ENCODE measurements at regions not wholly inside any gene's neighbourhood (a gene's known extent, or its start where the extent isn't known, plus 50 kb on each side); places are given as distances from the start of the nearest gene placed in this dataset.
A peak's percentile ranks its signal among the peaks of the same experiment; 100 is the strongest.

DNA sequence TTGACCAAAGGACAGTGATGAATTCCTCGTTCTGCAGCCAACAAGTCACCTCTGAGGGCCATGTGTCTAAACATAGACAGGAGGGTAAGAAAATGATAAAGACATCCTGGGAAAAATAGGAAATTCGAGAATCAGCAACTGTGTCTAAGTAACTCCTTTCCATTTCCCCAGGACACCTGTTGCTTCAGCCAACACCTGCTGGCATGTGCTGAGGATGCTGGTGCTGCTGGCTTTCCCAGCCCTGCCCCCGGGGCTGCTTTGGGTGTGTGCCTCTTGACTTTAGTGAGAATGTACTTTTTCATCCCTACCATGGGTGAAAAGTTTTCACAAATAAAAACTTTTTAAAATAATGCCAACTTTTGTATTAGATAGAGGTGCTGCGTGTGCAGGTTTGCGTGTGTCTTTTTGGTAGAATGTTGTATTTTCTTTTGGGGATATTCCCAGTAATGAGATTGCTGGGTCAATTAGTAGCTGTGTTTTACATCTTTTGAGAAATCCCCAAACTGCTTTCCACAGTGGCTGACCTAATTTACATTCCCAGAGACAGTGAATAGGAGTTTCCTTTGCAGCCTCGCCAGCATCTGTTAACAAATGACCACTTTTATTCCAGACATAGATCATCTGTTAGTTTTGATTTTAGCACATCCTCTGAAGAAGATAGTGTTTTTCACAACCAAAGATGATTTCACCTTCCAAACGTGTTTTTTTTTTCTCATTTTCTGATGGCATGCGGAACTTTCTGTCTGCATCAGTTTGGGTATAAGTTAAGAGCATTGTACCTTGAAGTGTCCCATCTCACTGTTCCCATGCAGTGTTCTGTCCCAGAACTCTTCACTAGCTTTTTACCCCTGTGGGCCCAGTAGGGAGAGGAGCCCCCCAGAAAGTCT, 104.2 kb upstream of the ACBD5 start:
- peak overlapping the region; percentile 76 for H2AFZ ChIP-seq (ENCODE audit: control insufficient read depth, low read depth, low read length)
- DNase-seq (ENCODE audit: low read depth, low spot score) = peak; percentile 47
- ChIA-PET SMC1A (ENCODE audit: uncharacterized antibody, unreplicated experiment) (interaction anchor here (0.8 to 2.1 kb wide), 5 partner anchors 11 to 184 kb away, joined by 3 to 9 read pairs (median 3); no protein-coding TSS in a partner anchor), RAD21 (ENCODE audit: unreplicated experiment) (interaction anchor here (0.9 to 1.5 kb wide), 3 partner anchors 15 to 121 kb away, joined by 3 to 6 read pairs (median 3); no protein-coding TSS in a partner anchor), CTCF (interaction anchor here (0.7 to 2.4 kb wide), 3 partner anchors 15 to 628 kb away, joined by 4 to 7 read pairs (median 5); no protein-coding TSS in a partner anchor), POLR2A (interaction anchor here (1.5 kb wide), 1 partner anchor 105 kb away, joined by 3 read pairs; the partner anchor contains the start of gene ACBD5)
- peak overlapping the region; percentile 43; the same call in 1 of the 2 replicates for H3K4me3 ChIP-seq
- no peak for FAIRE-seq
- peak overlapping the region; percentile 74 for H3K4me2 ChIP-seq (ENCODE audit: control insufficient read depth, insufficient read depth)
- H3K79me2 ChIP-seq (ENCODE audit: control insufficient read depth, insufficient read depth, low read length) = no peaks in the 10 kb centered on the region
- WGBS (ENCODE audit: insufficient coverage, insufficient replicate concordance, low lambda C conversion rate, missing lambda C conversion rate) = 2% methylated on average over 8 of the region's 8 CpGs
- no peaks in the 10 kb centered on the region for H4K20me1 ChIP-seq (ENCODE audit: control insufficient read depth, insufficient read depth)
- BruUV-seq (replicated peaks) = no TSS peak
- no peaks in the 10 kb centered on the region for H3K9me3 ChIP-seq (replicated peaks; ENCODE audit: control insufficient read depth, insufficient read depth, low read length)
- peak overlapping the region; percentile 14 for H3K27ac ChIP-seq (ENCODE audit: control insufficient read depth, insufficient read depth)
- in situ Hi-C loops (cut with MboI) (no loop called here), intact Hi-C loops (cut with micrococcal nuclease; ENCODE audit: unreplicated experiment) (loop anchor here (5.0 kb wide), 1 partner anchor 103 kb away; the partner anchor contains the start of gene ACBD5)
- H3K4me1 ChIP-seq (ENCODE audit: control insufficient read depth, insufficient read depth, low read length) = peaks cover 9% of the 10 kb centered on the region
- ATAC-seq = peak; percentile 80
- no peaks in the 10 kb centered on the region for H3K27me3 ChIP-seq (replicated peaks in 1 of 2; ENCODE audit: control insufficient read depth in 2 of 2, insufficient read depth in 2 of 2, low read length in 1 of 2)
- H3K9ac ChIP-seq (ENCODE audit: control insufficient read depth, insufficient read depth, low read length) = peak overlapping the region; percentile 8; the same call in 1 of the 2 replicates
- H3K36me3 ChIP-seq (ENCODE audit: control insufficient read depth in 2 of 2, insufficient read depth in 2 of 2, low read length in 1 of 2) = no peaks in the 10 kb centered on the region
- no peak for TF ChIP-seq NFYA (IDR thresholded peaks at IDR 0.05; ENCODE audit: borderline replicate concordance, low read depth, low read length)
- TF ChIP-seq RUNX3 (IDR thresholded peaks at IDR 0.05; ENCODE audit: low read length) = peak; percentile 40; the same call in 1 of the 2 replicates
- TF ChIP-seq CREB1 (IDR thresholded peaks at IDR 0.05; ENCODE audit: low read depth) = peak; percentile 13; the same call in 1 of the 2 replicates
- TF ChIP-seq FOS (IDR thresholded peaks at IDR 0.05; ENCODE audit: borderline replicate concordance, extremely low read depth, insufficient read length) = no peak
- TF ChIP-seq ZNF274 (IDR thresholded peaks at IDR 0.05; ENCODE audit: insufficient read depth, insufficient read length) = no peak
- TF ChIP-seq, protein P1, sequence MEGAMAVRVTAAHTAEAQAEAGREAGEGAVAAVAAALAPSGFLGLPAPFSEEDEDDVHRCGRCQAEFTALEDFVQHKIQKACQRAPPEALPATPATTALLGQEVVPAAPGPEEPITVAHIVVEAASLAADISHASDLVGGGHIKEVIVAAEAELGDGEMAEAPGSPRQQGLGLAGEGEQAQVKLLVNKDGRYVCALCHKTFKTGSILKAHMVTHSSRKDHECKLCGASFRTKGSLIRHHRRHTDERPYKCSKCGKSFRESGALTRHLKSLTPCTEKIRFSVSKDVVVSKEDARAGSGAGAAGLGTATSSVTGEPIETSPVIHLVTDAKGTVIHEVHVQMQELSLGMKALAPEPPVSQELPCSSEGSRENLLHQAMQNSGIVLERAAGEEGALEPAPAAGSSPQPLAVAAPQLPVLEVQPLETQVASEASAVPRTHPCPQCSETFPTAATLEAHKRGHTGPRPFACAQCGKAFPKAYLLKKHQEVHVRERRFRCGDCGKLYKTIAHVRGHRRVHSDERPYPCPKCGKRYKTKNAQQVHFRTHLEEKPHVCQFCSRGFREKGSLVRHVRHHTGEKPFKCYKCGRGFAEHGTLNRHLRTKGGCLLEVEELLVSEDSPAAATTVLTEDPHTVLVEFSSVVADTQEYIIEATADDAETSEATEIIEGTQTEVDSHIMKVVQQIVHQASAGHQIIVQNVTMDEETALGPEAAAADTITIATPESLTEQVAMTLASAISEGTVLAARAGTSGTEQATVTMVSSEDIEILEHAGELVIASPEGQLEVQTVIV (IDR thresholded peaks at IDR 0.05; ENCODE audit: borderline replicate concordance, partially characterized antibody) = no peak
- TF ChIP-seq, protein P2, sequence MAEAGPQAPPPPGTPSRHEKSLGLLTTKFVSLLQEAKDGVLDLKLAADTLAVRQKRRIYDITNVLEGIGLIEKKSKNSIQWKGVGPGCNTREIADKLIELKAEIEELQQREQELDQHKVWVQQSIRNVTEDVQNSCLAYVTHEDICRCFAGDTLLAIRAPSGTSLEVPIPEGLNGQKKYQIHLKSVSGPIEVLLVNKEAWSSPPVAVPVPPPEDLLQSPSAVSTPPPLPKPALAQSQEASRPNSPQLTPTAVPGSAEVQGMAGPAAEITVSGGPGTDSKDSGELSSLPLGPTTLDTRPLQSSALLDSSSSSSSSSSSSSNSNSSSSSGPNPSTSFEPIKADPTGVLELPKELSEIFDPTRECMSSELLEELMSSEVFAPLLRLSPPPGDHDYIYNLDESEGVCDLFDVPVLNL (IDR thresholded peaks at IDR 0.05; ENCODE audit: low read depth, low read length) = no peak
- no peak for TF ChIP-seq WRNIP1 (IDR thresholded peaks at IDR 0.05; ENCODE audit: borderline replicate concordance, low read depth, low read length)
- no peak for TF ChIP-seq RFX5 (IDR thresholded peaks at IDR 0.05; ENCODE audit: low read depth, low read length)
- TF ChIP-seq LARP7 (IDR thresholded peaks at IDR 0.05) = no peak
- no peak for TF ChIP-seq SUZ12 (IDR thresholded peaks at IDR 0.05; ENCODE audit: unreplicated experiment)
- TF ChIP-seq CBX3 (IDR thresholded peaks at IDR 0.05; ENCODE audit: borderline replicate concordance, low read depth) = no peak
- no peak for TF ChIP-seq HDAC6 (IDR thresholded peaks at IDR 0.05; ENCODE audit: unreplicated experiment)
- no peak for TF ChIP-seq NRF1 (conservative IDR thresholded peaks at IDR 0.05; ENCODE audit: low read depth, low read length)
- no peak for TF ChIP-seq RB1 (IDR thresholded peaks at IDR 0.05; ENCODE audit: borderline replicate concordance)
- TF ChIP-seq, protein P3, sequence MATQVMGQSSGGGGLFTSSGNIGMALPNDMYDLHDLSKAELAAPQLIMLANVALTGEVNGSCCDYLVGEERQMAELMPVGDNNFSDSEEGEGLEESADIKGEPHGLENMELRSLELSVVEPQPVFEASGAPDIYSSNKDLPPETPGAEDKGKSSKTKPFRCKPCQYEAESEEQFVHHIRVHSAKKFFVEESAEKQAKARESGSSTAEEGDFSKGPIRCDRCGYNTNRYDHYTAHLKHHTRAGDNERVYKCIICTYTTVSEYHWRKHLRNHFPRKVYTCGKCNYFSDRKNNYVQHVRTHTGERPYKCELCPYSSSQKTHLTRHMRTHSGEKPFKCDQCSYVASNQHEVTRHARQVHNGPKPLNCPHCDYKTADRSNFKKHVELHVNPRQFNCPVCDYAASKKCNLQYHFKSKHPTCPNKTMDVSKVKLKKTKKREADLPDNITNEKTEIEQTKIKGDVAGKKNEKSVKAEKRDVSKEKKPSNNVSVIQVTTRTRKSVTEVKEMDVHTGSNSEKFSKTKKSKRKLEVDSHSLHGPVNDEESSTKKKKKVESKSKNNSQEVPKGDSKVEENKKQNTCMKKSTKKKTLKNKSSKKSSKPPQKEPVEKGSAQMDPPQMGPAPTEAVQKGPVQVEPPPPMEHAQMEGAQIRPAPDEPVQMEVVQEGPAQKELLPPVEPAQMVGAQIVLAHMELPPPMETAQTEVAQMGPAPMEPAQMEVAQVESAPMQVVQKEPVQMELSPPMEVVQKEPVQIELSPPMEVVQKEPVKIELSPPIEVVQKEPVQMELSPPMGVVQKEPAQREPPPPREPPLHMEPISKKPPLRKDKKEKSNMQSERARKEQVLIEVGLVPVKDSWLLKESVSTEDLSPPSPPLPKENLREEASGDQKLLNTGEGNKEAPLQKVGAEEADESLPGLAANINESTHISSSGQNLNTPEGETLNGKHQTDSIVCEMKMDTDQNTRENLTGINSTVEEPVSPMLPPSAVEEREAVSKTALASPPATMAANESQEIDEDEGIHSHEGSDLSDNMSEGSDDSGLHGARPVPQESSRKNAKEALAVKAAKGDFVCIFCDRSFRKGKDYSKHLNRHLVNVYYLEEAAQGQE (IDR thresholded peaks at IDR 0.05; ENCODE audit: low read depth, low read length) = no peak
